Right lobe of liver (tissue), 6 donors: ENCODE measurements at regions not wholly inside any gene's neighbourhood (a gene's known extent, or its start where the extent isn't known, plus 50 kb on each side); places are given as distances from the start of the nearest gene placed in this dataset.
A peak's percentile ranks its signal among the peaks of the same experiment; 100 is the strongest.

Experiments
- ATAC-seq, 4 donors: fragments of 200-7000 bp; cut with Tn5 transposase; one replicate each; pipeline ENCODE4 v1.9.1; 2020; ENCODE audit warnings: mild to moderate bottlenecking in 4 of 4, moderate library complexity in 4 of 4
- DNase-seq, 3 donors: peaks; one replicate each; pipeline ENCODE4 v3.0.0-alpha.2; 2020
- H3K27ac ChIP-seq, 3 donors: fragments of 200-600 bp; one replicate each; pipeline ENCODE4 v1.8.0; 2022
- H3K27me3 ChIP-seq, 2 donors: fragments of 200-600 bp; one replicate each; pipeline ENCODE4 v1.8.0; 2022
- H3K36me3 ChIP-seq, 4 donors: fragments of 200-600 bp; sonication (generic) in 1 of 4; one replicate each; pipeline versions ENCODE4 v1.5.1 to v1.8.0; 2017 to 2022; ENCODE audit warnings: control low read depth in 1 of 4
- H3K4me1 ChIP-seq, 4 donors: fragments of 200-600 bp; sonication (generic) in 1 of 4; one replicate each; pipeline versions ENCODE4 v1.5.1 to v1.8.0; 2017 to 2022; ENCODE audit warnings: control low read depth in 1 of 4
- H3K4me3 ChIP-seq, 3 donors: fragments of 200-600 bp; one replicate each; pipeline ENCODE4 v1.8.0; 2022
- H3K9me3 ChIP-seq, 4 donors: fragments of 200-600 bp; sonication (generic) in 1 of 4; one replicate each; pipeline versions ENCODE4 v1.5.1 to v1.8.0; 2017 to 2022; ENCODE audit warnings: control low read depth in 1 of 4
- CTCF ChIP-seq, 4 donors: fragments of 200-600 bp in 3 of 4; fragments of 450-650 bp in 1 of 4; IDR thresholded peaks; one replicate each; pipeline versions ENCODE4 v1.5.1 to v1.8.0; 2016 to 2022; ENCODE audit warnings: antibody characterized with exemption in 4 of 4, mild to moderate bottlenecking in 2 of 4
- POLR2A ChIP-seq: fragments of 450-650 bp; IDR thresholded peaks from one replicate; pipeline ENCODE4 v1.6.1; 2017; ENCODE audit warnings: antibody characterized with exemption, mild to moderate bottlenecking
- WGBS: methylation state at CpG from one replicate; pipeline ENCODE4 v1.1.6; 2018; ENCODE audit warnings: low coverage, low lambda C conversion rate; ENCODE audit not compliant: insufficient coverage; ENCODE audit errors: missing lambda C conversion rate; 5-methylcytosine and 5-hydroxymethylcytosine counted together
- intact Hi-C, 2 donors: fragments of 100-400 bp; cut with DNase I; formaldehyde crosslinking; loops; one replicate each; pipeline versions ENCODE4 v1.11.2 to v1.14.1; 2022
- donor health status: DM: no; HTN: yes; CAD: no.
- donor health status: DM: no; HTN: no; CAD: no.
- donor health status: DM: no; HTN: no; CAD: no.
- donor health status: DM: no; HTN: yes; CAD: no.
- donor health status: DM: no; HTN: yes; CAD: no.

GRCh38 chr9:134216449-134216951 is 52.1 kb upstream of the RNU6ATAC start:
- Histone ChIP-seq H3K4me3 (peak overlapping the region in 2 of 3 donors; percentile 5 to 48), H3K4me1 (peaks cover 0 to 76% (median 30%) of the 10 kb centered on the region in 4 donors), H3K27ac (peak overlapping the region; percentile 93 to 100 (median 100)), H3K27me3 (no peaks in the 10 kb centered on the region), H3K36me3 (no peaks in the 10 kb centered on the region), H3K9me3 (no peaks in the 10 kb centered on the region)
- DNase-seq (peak; percentile 24 to 75 (median 51)), ATAC-seq (peak in 1 of 4 donors; percentile 1)
- TF ChIP-seq POLR2A (peak; percentile 34), CTCF (IDR thresholded peaks at IDR 0.05) (no peak)
- intact Hi-C loops = loop anchor here in 1 of 2 donors (5.0 kb wide), 1 partner anchor 39 kb away; no protein-coding TSS in a partner anchor
- WGBS = 46% methylated on average over 4 of the region's 14 CpGs

- peak overlapping the region; percentile 93 to 100 (median 100) for H3K27ac ChIP-seq
- peaks cover under 1 to 76% (median 30%) of the 10 kb centered on the region in 4 donors for H3K4me1 ChIP-seq
- intact Hi-C loops = loop anchor here in 1 of 2 donors (5.0 kb wide), 1 partner anchor 40 kb away; no protein-coding TSS in a partner anchor
- WGBS = 30% methylated on average over 4 of the region's 10 CpGs
- no peaks in the 10 kb centered on the region for H3K36me3 ChIP-seq
- ATAC-seq = no peak
- TF ChIP-seq CTCF (IDR thresholded peaks at IDR 0.05) (no peak), POLR2A (no peak)
- H3K27me3 ChIP-seq = no peaks in the 10 kb centered on the region
- peak overlapping the region in 2 of 3 donors; percentile 5 to 48 for H3K4me3 ChIP-seq
- H3K9me3 ChIP-seq = no peaks in the 10 kb centered on the region
- DNase-seq = peak in 1 of 3 donors; percentile 11
Measured at GRCh38 chr9:134216961-134217360, 52.6 kb upstream of the RNU6ATAC start.

GRCh38 chr9:134217431-134218210 is 53.3 kb upstream of the RNU6ATAC start:
- peak; percentile 42 to 81 (median 65) for DNase-seq
- Histone ChIP-seq H3K4me1 (peaks cover 2 to 77% (median 33%) of the 10 kb centered on the region in 4 donors), H3K36me3 (no peaks in the 10 kb centered on the region), H3K4me3 (peak overlapping the region in 2 of 3 donors; percentile 5 to 48), H3K9me3 (no peaks in the 10 kb centered on the region), H3K27me3 (no peaks in the 10 kb centered on the region), H3K27ac (peak overlapping the region; percentile 93 to 100 (median 100))
- intact Hi-C loops = loop anchor here in 1 of 2 donors (5.0 kb wide), 1 partner anchor 40 kb away; no protein-coding TSS in a partner anchor
- WGBS = 30% methylated on average over 9 of the region's 10 CpGs
- peak; percentile 8 to 31 (median 28) for ATAC-seq
- TF ChIP-seq CTCF (IDR thresholded peaks at IDR 0.05) (peak; percentile 46 to 64 (median 52)), POLR2A (no peak)

- Histone ChIP-seq H3K27me3 (no peaks in the 10 kb centered on the region), H3K4me3 (peak overlapping the region in 1 of 3 donors; percentile 48), H3K4me1 (peaks cover 2 to 83% (median 33%) of the 10 kb centered on the region in 4 donors), H3K9me3 (no peaks in the 10 kb centered on the region), H3K36me3 (no peaks in the 10 kb centered on the region), H3K27ac (peak overlapping the region; percentile 93 to 100 (median 100))
- TF ChIP-seq CTCF (IDR thresholded peaks at IDR 0.05) = no peak
- no peak for TF ChIP-seq POLR2A
- intact Hi-C loops = loop anchor here in 1 of 2 donors (5.0 kb wide), 1 partner anchor 41 kb away; no protein-coding TSS in a partner anchor
- no peak for ATAC-seq
- WGBS = 44% methylated on average over 5 of the region's 6 CpGs
- DNase-seq = peak; percentile 17 to 55 (median 49)
Measured at GRCh38 chr9:134218230-134218629, 53.9 kb upstream of the RNU6ATAC start.
